ENCODE measurements at regions not wholly inside any gene's neighbourhood (a gene's known extent, or its start where the extent isn't known, plus 50 kb on each side); places are given as distances from the start of the nearest gene placed in this dataset.

- Histone ChIP-seq H3K27me3 (replicated peaks; ENCODE audit: insufficient read depth) (no peaks in the 10 kb centered on the region), H2AFZ (no peak overlapping the region), H3K36me3 (ENCODE audit: low read depth) (no peaks in the 10 kb centered on the region), H3F3A (ENCODE audit: insufficient read depth) (no peaks in the 10 kb centered on the region), H3K79me2 (ENCODE audit: insufficient read depth) (no peaks in the 10 kb centered on the region), H3K4me1 (ENCODE audit: insufficient read depth) (no peaks in the 10 kb centered on the region), H3K9me3 (ENCODE audit: low read depth) (no peaks in the 10 kb centered on the region), H3K27ac (no peak overlapping the region), H3K4me3 (no peak overlapping the region), H3K4me2 (ENCODE audit: unreplicated experiment) (no peak overlapping the region), H4K20me1 (ENCODE audit: insufficient read depth) (no peaks in the 10 kb centered on the region), H3K9ac (no peak overlapping the region), H3K9me2 (ENCODE audit: insufficient read depth) (no peaks in the 10 kb centered on the region)
- DNase-seq, result no peak
- TF ChIP-seq EZH2 (IDR thresholded peaks at IDR 0.05; ENCODE audit: insufficient read depth, poor library complexity, severe bottlenecking), result no peak
- no peak for TF ChIP-seq EZH2phosphoT487 (IDR thresholded peaks at IDR 0.05; ENCODE audit: insufficient read depth, low read depth)
- in situ Hi-C loops (cut with MboI), result no loop called here
- WGBS, 2 experiments (ENCODE audit: low coverage in 1 of 2, low lambda C conversion rate in 2 of 2, missing lambda C conversion rate in 2 of 2), result 45 to 49% methylated on average over 43 of the region's 43 CpGs
Observed at GRCh38 chr18:78914249-78914935, 65.2 kb upstream of the SALL3 start.

GRCh38 chr18:78915446-78916008, 64.1 kb upstream of the SALL3 start:
- in situ Hi-C loops (cut with MboI), result no loop called here
- Histone ChIP-seq H3K9ac (no peak overlapping the region), H3K36me3 (ENCODE audit: low read depth) (no peaks in the 10 kb centered on the region), H3K27ac (no peak overlapping the region), H2AFZ (no peak overlapping the region), H3K9me3 (ENCODE audit: low read depth) (no peaks in the 10 kb centered on the region), H3K4me3 (no peak overlapping the region), H3K27me3 (replicated peaks; ENCODE audit: insufficient read depth) (no peaks in the 10 kb centered on the region), H4K20me1 (ENCODE audit: insufficient read depth) (no peaks in the 10 kb centered on the region), H3K79me2 (ENCODE audit: insufficient read depth) (no peaks in the 10 kb centered on the region), H3K4me1 (ENCODE audit: insufficient read depth) (no peaks in the 10 kb centered on the region), H3K4me2 (ENCODE audit: unreplicated experiment) (no peak overlapping the region), H3K9me2 (ENCODE audit: insufficient read depth) (no peaks in the 10 kb centered on the region), H3F3A (ENCODE audit: insufficient read depth) (no peaks in the 10 kb centered on the region)
- 44 to 49% methylated on average over 16 of the region's 16 CpGs for WGBS, 2 experiments (ENCODE audit: low coverage in 1 of 2, low lambda C conversion rate in 2 of 2, missing lambda C conversion rate in 2 of 2)
- TF ChIP-seq EZH2phosphoT487 (IDR thresholded peaks at IDR 0.05; ENCODE audit: insufficient read depth, low read depth), result no peak
- TF ChIP-seq EZH2 (IDR thresholded peaks at IDR 0.05; ENCODE audit: insufficient read depth, poor library complexity, severe bottlenecking), result no peak
- no peak for DNase-seq

GRCh38 chr18:78918707-78919106, 60.9 kb upstream of the SALL3 start:
- H3K9me2 ChIP-seq (ENCODE audit: insufficient read depth), result no peaks in the 10 kb centered on the region
- H3K79me2 ChIP-seq (ENCODE audit: insufficient read depth), result no peaks in the 10 kb centered on the region
- no peak overlapping the region for H3K9ac ChIP-seq
- TF ChIP-seq EZH2phosphoT487 (IDR thresholded peaks at IDR 0.05; ENCODE audit: insufficient read depth, low read depth) (no peak), EZH2 (IDR thresholded peaks at IDR 0.05; ENCODE audit: insufficient read depth, poor library complexity, severe bottlenecking) (no peak)
- 36 to 38% methylated on average over 8 of the region's 8 CpGs for WGBS, 2 experiments (ENCODE audit: low coverage in 1 of 2, low lambda C conversion rate in 2 of 2, missing lambda C conversion rate in 2 of 2)
- in situ Hi-C loops (cut with MboI), result no loop called here
- no peaks in the 10 kb centered on the region for H3F3A ChIP-seq (ENCODE audit: insufficient read depth)
- no peaks in the 10 kb centered on the region for H3K4me1 ChIP-seq (ENCODE audit: insufficient read depth)
- H3K9me3 ChIP-seq (ENCODE audit: low read depth), result no peaks in the 10 kb centered on the region
- no peaks in the 10 kb centered on the region for H3K36me3 ChIP-seq (ENCODE audit: low read depth)
- H3K27me3 ChIP-seq (replicated peaks; ENCODE audit: insufficient read depth), result no peaks in the 10 kb centered on the region
- no peak for DNase-seq
- H2AFZ ChIP-seq, result no peak overlapping the region
- no peak overlapping the region for H3K4me2 ChIP-seq (ENCODE audit: unreplicated experiment)
- no peaks in the 10 kb centered on the region for H4K20me1 ChIP-seq (ENCODE audit: insufficient read depth)
- no peak overlapping the region for H3K4me3 ChIP-seq
- no peak overlapping the region for H3K27ac ChIP-seq

- Histone ChIP-seq H3K36me3 (ENCODE audit: low read depth) (no peaks in the 10 kb centered on the region), H3K9ac (no peak overlapping the region), H4K20me1 (ENCODE audit: insufficient read depth) (no peaks in the 10 kb centered on the region), H3K9me2 (ENCODE audit: insufficient read depth) (no peaks in the 10 kb centered on the region), H2AFZ (no peak overlapping the region), H3K4me2 (ENCODE audit: unreplicated experiment) (no peak overlapping the region), H3K27ac (no peak overlapping the region), H3K79me2 (ENCODE audit: insufficient read depth) (no peaks in the 10 kb centered on the region), H3K27me3 (replicated peaks; ENCODE audit: insufficient read depth) (no peaks in the 10 kb centered on the region), H3K4me3 (no peak overlapping the region), H3K4me1 (ENCODE audit: insufficient read depth) (no peaks in the 10 kb centered on the region), H3K9me3 (ENCODE audit: low read depth) (no peaks in the 10 kb centered on the region), H3F3A (ENCODE audit: insufficient read depth) (no peaks in the 10 kb centered on the region)
- no peak for TF ChIP-seq EZH2phosphoT487 (IDR thresholded peaks at IDR 0.05; ENCODE audit: insufficient read depth, low read depth)
- no peak for TF ChIP-seq EZH2 (IDR thresholded peaks at IDR 0.05; ENCODE audit: insufficient read depth, poor library complexity, severe bottlenecking)
- in situ Hi-C loops (cut with MboI), result no loop called here
- 56 to 59% methylated on average over 5 of the region's 5 CpGs for WGBS, 2 experiments (ENCODE audit: low coverage in 1 of 2, low lambda C conversion rate in 2 of 2, missing lambda C conversion rate in 2 of 2)
- no peak for DNase-seq
Observed at GRCh38 chr18:78919956-78920355, 59.7 kb upstream of the SALL3 start.
